Cerebellar cortex (tissue), 1 donor: ENCODE measurements at regions not wholly inside any gene's neighbourhood (a gene's known extent, or its start where the extent isn't known, plus 50 kb on each side); places are given as distances from the start of the nearest gene placed in this dataset.
"Not testable (repeated sequence)": the region's sequence is repeated elsewhere in the genome, so short reads cannot be mapped to it uniquely, and the experiment has no call there.

Experiments used
- DNase-seq: peaks from one replicate; pipeline ENCODE4 v3.0.0-alpha.2; 2015; ENCODE audit warnings: low spot score

DNA sequence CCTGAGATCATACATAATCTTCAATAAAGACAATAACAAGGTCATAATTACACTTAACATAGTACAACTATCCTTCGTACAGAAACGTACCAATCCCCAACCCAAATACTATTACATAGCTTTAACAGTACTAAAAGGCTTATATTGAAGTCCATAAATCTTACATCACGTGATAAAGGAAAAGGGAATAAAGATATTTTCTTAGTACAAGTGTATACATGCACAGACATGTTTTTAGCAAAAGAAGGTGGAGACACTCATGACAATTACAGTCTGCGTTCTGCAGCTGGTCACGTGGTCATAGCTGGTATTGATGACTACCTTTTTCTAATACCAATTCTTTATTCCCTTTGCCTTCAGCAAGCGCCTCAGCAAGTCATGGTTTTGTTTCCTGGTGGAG is 464.5 kb upstream of the SLITRK5 start:
- no peak for DNase-seq

DNA sequence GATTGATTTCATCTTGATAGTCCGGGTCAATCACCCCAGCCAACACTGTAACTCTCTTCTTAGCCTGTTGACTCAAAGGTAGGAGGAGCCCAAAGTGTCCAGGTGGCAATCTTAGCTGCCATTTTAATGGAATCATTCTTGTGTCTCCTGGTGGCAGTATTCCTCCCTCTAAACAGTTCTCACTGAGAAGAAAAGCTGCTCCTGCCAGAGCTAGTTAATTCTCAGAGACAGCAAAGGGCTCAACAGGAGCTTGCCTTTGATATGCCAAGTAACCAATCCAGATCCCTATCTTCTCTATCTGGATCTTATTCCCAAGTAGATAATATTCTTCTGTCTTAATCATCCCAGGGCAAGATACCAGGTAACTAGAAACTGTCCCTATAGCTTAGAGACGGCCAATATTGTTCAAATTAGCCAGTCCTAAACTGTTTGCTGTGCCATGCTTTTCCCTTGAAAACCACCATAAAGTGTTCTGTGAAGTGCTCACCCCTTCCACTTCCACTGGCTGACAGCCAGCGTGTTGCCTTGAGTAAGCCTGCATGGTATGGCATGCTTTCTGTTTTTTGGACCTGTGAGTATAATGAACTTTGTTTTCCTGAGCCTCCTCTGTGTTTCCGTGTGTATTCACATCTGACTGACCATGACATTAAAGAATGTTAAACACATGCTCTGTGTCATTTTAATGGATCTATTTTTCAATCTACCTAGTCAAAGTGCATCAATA is 463.7 kb upstream of the SLITRK5 start:
- no peak for DNase-seq

DNA sequence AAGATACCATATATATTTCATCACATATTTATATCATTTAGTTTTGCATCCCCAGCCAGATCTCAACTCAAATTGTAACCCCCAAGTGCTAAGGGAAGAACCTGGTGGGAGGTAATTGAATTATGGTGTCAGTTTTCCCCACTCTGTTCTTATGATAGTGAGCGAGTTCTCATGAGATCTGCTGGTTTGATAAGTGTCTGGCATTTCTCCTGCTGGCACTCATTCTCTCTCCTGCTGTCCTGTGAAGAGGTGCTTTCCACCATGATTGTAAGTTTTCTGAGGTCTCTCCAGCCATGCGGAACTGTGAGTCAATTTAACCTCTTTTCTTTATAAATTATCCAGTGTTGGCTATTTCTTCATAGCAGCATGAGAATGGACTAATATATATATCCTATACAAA is 462.5 kb upstream of the SLITRK5 start:
- DNase-seq, result no peak

DNA sequence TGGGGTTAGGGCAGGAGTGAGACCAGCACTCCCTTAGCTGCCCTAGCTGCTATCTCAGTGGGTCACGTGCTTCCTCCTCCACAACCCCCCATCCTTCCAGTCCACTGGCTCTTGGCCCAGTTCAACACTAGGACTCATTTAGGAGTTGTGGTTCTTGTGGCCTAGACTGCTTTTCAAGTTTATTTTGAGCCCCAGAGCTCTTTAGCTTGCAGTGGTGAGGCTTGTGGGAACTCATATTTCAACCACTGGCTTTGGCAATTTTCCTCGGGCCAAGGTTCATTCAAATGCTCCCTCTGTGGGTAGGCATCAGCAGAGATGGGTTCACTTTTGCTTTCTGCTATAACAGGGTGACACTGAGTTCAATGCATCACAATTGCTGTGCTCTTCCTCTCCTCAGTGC is 436.2 kb upstream of the SLITRK5 start:
- DNase-seq, result no peak

DNA sequence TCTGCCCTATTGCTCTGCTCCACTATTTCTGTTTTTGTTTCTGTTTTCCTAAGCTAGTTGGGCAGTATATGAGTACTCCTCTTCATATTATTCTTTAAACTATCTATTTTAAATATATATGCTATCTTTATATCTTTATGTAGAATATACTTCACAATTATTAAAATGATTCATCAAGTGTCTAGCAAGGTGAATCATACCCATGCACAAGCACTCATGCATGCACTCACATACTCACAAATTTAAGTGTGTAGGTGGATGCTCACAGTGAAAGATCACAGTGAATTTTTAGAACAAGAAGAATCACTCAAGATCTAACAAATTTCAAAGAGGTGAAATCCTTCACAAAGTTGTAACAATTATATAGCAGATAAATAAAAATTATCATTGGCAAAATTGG is 435.6 kb upstream of the SLITRK5 start:
- no peak for DNase-seq

DNA sequence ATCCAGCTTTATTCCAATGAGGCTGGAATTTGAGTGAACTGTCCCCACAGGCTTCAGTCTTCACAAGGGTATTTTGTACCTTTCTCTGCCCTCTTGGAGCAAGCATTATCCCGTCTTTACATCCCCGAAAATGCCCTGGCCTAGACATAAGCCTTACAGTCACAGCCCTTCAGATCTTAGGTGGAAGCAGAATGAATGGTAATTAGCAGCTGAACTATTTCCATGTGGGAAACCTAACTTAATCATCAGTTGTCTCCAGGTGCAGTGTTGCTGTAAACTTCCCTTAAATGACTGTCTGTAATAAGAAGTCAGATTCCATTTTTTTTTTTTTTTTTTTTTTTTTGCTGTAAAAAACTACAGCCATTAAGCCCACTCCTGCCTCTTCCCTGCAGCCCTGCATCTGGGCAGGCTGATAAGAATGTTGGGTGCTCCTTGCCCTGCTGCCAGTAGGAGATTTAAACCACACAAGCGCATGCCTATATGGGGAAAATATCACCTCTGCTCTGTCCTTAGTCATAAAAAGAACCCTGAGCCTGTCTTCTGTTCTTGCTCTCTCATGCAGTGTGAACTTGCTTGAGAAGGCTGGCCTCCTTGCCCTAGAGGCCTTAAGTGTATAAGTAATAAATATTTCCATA is 426.8 kb upstream of the SLITRK5 start:
- DNase-seq, result no peak

DNA sequence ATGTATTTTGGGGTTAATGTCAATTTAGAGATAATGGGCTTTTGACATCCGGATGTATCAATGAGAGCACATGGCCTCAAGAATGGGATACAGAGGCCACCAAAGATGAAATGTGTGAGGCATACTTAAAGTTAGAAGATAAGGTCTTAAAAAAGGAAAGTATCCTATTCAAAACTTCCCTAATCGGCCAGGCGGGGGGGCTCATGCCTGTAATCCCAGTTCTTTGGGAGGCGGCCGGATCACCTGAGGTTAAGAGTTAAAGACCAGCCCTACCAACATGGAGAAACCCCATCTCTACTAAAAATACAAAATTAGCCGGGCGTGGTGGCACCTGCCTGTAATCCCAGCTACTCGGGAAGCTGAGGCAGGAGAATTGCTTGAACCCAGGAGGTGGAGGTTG is 421.3 kb upstream of the SLITRK5 start:
- DNase-seq, result not testable (repeated sequence)

DNA sequence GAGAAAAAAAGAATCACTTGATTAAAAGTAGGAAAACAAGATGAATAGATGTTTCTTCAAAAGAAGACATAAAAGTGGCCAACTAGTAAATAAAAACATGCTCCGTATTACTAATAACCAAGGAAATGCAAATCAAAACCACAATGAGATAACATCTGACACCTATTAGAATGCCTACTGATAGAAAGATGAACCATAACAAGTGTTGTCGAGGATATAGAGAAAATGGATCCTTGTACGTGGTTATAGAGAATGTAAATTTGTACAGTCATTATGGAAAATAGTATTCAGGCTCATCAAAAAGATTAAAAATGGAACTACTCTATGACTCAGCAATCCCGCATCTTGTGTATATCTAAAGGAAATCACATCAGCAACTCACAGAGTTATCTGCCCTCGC is 415.8 kb upstream of the SLITRK5 start:
- DNase-seq, result no peak

DNA sequence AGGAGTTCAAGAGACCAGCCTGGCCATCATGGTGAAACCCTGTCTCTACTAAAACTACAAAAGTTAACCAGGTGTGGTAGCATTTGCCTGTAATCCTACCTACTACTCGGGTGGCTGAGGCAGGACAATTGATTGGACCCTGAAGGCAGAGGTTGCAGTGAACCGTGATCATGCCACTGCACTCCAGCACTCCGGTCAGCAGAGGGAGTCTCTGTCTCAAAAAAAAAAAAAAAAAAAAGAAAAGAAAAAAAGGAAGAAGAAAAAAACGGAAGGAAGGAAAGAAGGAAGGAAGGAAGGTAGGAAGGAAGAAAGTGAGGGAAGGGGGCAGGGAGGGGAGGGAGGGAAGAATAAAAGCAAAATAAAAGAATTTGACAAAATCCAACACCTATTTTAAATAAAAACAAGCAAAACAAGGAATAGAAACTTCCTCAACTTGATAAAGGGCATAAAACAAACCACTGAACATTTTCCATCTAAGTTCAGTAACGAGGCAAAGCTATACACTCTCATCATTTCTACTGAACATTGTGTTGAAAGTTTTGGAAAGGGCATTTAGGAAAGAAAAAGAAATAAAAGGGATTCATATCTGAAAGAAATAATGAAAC is 411.6 kb upstream of the SLITRK5 start:
- no peak for DNase-seq

DNA sequence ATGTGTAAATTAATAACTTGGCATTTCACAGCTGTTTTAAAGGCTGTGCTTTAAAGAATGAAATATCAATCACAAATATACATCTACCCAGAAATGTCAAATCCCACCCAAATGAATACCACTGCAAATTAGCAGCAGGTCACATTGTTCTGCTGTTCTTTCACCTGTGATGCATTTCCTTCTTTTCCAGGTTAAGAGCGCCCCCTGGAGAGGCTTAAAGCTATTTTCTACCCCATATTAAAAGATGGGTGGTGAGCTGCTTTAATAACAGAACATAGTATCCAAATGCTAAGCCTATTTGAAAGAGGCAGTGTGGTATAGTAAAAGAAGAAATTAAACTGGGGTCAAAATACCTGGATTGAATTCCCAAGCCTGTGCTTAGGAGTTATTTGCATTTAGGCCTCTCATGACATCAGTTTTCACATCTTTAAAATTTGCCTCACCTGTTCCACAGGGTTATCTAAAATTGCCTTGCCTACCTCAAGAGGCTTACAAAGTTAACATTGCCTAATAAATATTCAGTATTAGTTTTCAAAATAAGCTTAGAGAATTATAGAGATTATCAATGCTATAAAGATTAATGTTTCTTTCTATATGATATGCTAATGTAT is 396.9 kb upstream of the SLITRK5 start:
- DNase-seq, result peak; percentile 52

DNA sequence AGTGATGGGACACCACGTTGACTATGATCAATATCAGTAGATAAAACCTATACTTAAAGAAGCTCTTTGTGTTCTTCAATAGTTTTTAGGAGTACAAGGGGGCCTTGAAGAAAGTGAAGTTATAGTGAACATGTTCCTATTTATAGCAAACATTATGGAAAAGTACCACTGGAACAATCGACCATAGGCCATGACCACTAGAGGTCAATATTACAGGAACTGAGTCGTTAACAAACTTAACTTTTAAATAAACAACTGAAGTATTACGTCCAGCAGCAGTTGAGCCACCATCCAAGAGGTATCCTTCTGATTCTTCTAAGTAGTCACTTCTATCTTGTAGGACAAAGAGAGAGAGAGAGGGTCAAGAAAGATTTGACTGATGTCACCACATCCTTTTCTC is 391.0 kb upstream of the SLITRK5 start:
- no peak for DNase-seq

DNA sequence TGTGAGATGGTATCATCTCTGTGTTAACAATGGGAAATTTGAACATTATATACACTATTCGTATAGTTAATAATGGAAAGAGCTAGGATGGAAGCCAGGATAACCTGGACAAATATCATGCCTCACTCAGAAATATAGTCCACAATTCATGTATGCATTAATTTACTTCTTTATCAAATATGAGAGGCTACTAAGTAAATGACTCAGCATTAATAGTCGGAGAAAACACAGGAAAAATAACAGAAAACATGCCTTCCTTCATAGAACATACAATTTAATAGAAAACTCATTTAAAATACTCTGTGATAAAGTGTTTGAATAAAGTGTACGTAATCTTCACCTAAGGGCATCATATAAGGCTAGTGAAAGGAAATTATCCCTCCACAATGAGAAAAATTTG is 383.4 kb upstream of the SLITRK5 start:
- no peak for DNase-seq

DNA sequence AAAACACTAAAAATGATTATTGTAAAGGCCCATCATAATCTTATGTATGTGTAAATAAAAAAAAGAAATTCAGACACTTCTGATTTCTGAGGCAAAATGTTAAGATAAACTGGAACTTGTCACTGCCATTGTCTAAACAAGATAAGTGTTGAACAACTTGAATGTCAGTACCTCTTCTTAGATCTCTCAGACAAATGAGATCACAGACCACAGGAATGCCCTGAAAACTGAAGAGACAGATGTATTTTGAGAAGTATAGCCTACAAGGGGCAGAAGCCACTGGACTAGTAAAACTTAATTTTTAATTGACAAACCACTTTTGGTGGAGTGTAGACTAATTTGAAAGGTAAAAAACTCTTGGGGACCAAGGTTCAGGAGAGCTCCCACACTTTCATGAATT is 375.5 kb upstream of the SLITRK5 start:
- no peak for DNase-seq

DNA sequence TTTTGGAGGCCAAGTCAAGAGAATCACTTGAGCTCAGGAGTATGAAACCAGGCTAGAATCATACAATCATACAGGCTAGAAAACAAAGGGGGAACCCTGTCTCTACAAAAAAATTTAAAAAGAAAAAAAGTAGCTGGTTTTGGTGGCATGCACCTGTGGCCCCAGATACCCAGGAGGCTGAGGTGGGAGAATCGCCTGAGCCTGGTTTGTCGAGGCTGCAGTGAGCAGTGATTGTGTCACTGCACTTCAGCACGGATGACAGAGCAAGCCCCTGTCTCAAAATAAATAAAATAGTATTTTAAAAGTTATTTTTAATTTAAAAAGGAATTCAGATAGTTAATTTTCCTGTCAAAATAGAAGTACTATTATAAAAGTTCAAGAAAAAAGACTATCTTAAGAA is 369.1 kb upstream of the SLITRK5 start:
- DNase-seq, result no peak

DNA sequence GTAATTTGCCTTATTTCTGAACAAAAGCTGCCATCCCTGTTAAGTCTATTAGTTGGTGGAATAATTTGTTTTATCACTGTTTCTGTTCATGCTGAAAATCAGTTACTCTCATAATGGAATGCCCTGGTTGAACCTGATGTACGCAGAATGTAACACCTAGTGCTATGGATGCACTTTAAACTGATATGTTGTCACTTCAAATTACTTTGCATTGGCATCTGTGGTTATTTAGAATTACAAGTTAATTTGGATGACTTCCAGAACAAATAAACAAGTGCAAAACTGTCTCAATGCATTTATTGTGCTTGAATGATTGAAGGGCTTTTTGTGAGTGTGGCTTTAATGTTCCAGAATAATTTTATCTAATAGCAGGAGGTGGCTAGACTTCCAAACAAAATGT is 368.2 kb upstream of the SLITRK5 start:
- no peak for DNase-seq

DNA sequence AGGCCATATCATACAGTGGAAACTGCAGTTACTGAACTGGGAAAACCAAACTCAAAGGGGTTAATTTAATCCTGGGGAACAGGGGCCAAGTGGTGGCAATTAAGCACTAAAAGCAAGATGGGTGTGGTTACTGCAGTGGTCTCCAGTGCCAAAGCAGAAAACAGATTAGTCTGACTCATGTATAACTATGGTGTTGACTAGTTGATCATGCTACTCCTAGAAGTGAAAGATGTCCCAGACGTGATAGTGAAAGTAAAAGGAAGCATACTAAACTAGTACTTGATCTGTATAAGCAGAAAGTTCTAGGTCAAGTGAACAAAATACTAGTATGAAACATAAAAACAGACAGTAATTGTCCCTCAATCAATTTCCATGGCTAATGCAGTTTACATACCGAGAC is 360.0 kb upstream of the SLITRK5 start:
- DNase-seq, result no peak

DNA sequence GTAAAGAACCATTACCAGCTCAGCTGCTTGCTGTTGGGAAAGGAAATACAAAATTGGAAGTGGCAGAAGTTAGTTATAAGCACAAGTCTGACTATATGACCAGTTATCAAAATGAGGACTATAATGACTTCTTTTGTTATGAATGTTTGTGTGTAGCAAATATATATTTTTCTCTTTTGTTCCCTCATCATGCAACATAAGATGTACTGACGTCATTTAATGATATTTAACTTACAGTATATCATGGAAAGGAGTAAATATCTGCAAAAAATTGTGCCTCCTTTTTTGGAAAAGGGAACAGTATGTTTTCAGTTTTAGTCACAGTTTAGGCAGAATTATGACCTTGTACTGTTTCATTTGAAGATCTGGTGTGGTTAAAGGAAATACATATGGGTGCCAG is 356.3 kb upstream of the SLITRK5 start:
- DNase-seq, result no peak

DNA sequence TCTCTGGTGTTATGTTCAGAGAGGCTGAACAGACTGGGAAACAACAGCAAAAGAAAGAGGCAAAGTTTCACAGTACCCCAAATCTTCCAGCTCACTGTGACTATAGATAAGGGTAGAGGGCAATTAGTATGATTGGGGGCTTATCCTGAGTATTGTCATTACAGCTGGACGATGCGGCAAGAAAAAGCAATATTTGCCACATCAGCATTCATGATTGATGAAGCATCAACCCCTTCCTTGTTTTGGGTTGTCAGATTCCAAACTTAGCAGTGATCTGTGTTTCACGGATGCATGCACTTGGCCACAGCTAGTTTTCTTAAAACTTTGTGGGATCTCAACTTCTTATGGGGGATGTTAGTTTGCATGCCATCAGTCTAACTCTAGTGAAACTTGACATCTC is 348.8 kb upstream of the SLITRK5 start:
- DNase-seq, result no peak

DNA sequence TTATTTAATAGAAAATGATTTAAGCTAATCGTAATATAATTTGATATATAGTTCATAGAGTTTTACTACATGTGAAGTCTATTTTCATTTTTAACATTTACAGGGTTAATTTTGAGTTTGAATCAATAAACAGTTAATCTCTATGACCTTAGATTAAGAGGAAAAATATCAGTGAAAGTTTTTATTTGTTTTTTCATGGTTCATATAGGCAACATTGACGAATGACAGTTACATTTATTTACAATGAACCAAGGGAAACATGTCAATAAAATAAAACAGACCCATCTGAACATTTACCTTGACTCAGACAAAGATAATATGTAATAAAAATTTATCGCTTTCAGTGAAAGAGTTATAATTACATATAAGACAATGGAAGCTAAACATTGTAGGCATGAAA is 346.6 kb upstream of the SLITRK5 start:
- DNase-seq, result no peak

DNA sequence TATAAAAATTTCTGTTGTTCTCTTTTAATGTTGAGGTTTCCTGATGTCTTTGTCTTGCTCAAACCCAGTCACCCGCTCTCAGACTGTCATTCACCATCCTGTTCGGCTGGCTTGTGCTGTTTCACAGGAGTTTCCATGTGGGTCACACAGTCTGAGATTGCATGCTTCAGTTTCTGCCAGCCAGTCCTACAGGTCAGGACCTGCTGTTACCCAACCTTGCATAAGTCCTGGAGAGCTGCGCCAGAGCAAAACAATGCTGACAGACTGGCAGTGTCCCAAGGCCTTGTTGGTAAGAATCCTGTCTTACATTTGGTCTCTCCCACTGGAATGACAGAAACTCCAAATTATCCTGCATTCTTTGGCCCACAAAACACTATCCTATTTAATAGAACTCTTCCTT is 340.0 kb upstream of the SLITRK5 start:
- DNase-seq, result peak; percentile 16

DNA sequence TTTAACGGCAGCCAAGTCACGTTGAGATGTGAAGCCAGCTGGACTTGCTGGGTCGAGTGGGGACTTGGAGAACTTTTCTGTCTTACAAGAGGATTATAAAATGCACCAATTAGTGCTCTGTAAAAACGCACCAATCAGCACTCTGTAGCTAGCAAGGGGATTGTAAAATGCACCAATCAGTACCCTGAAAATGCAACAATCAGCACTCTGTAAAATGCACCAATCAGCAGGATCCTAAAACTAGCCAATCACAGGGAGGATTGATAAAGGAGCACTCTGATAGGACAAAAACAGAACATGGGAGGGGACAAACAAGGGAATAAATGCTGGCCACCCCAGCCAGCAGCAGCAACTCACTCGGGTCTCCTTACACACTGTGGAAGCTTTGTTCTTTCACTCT is 337.6 kb upstream of the SLITRK5 start:
- no peak for DNase-seq

DNA sequence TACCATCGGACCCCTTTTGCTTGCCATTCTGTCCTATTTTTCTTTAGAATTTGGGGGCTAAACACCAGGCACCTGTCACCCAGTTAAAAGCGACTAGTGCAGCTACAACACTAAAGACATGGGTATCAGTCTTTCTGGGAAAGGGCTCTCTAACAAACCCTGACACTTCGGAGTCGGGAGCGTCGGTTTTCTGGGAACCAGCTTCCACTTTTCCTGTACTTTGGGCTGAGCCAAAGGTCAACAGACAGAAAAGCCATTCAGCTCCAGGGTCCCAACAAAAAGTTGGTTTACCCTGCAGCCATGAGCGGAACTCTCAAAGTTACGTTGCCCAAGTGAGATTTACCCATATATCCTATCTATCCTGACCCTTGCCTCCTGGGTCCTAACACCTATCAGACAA is 337.0 kb upstream of the SLITRK5 start:
- DNase-seq, result no peak

DNA sequence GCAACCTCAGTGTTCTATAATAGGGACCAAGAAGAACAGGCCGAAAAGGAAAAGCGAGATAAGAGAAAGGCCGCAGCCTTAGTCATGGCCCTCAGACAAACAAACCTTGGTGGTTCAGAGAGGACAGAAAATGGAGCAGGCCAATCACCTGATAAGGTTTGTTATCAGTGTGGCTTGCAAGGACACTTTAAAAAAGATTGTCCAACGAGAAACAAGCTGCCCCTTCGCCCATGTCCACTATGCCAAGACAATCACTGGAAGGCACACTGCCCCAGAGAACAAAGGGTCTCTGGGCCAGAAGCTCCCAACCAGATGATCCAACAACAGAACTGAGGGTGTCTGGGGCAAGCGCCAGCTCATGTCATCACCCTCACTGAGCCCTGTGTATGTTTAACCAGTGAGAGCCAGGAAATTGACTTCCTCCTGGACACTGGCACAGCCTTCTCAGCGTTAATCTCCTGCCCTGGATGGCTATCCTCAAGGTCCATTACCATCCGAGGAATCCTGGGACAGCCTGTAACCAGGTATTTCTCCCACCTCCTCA is 334.8 kb upstream of the SLITRK5 start:
- DNase-seq, result not testable (repeated sequence)
